HG03520 (cell line): ENCODE measurements at regions not wholly inside any gene's neighbourhood (a gene's known extent, or its start where the extent isn't known, plus 50 kb on each side); places are given as distances from the start of the nearest gene placed in this dataset.
"Not testable (repeated sequence)": the region's sequence is repeated elsewhere in the genome, so short reads cannot be mapped to it uniquely, and the experiment has no call there.

Experiments
- ATAC-seq: cut with Tn5 transposase; IDR thresholded peaks from one replicate; pipeline ENCODE4 v1.9.1; 2021; ENCODE audit warnings: mild to moderate bottlenecking, moderate library complexity; ENCODE audit not compliant: unreplicated experiment

GRCh38 chr3:124043023-124043422 lies 51.1 kb upstream of the ROPN1 start:
- no peak for ATAC-seq

- ATAC-seq = no peak
Measured at GRCh38 chr3:124044956-124045355, 53.0 kb upstream of the ROPN1 start.

- ATAC-seq = no peak
Measured at GRCh38 chr3:124048967-124049798, 57.3 kb upstream of the ROPN1 start.

- no peak for ATAC-seq
Measured at GRCh38 chr3:124051636-124052035, 59.7 kb upstream of the ROPN1 start.

GRCh38 chr3:124053871-124054270 lies 61.9 kb upstream of the ROPN1 start:
- no peak for ATAC-seq

- no peak for ATAC-seq
Measured at GRCh38 chr3:124056846-124057245, 64.9 kb upstream of the ROPN1 start.

GRCh38 chr3:124057420-124057819 lies 65.5 kb upstream of the ROPN1 start:
- ATAC-seq = no peak

- ATAC-seq = no peak
Measured at GRCh38 chr3:124059580-124059979, 67.7 kb upstream of the ROPN1 start.

- no peak for ATAC-seq
Measured at GRCh38 chr3:124063197-124063909, 71.4 kb upstream of the ROPN1 start.

GRCh38 chr3:124064050-124064449 lies 72.1 kb upstream of the ROPN1 start:
- ATAC-seq = no peak

- ATAC-seq = not testable (repeated sequence)
Measured at GRCh38 chr3:124066543-124066942, 74.6 kb upstream of the ROPN1 start.

- ATAC-seq = not testable (repeated sequence)
Measured at GRCh38 chr3:124069706-124070105, 77.8 kb upstream of the ROPN1 start.

- ATAC-seq = not testable (repeated sequence)
Measured at GRCh38 chr3:124075090-124075489, 83.2 kb upstream of the ROPN1 start.

GRCh38 chr3:124075753-124076152 lies 83.8 kb upstream of the ROPN1 start:
- ATAC-seq = no peak

- no peak for ATAC-seq
Measured at GRCh38 chr3:124076235-124076634, 84.3 kb upstream of the ROPN1 start.

- ATAC-seq = no peak
Measured at GRCh38 chr3:124078953-124079911, 87.3 kb upstream of the ROPN1 start.

- ATAC-seq = no peak
Measured at GRCh38 chr3:124079912-124080276, 88.0 kb upstream of the ROPN1 start.

GRCh38 chr3:124082343-124082742 lies 90.4 kb upstream of the ROPN1 start:
- no peak for ATAC-seq

GRCh38 chr3:124084022-124084881 lies 92.3 kb upstream of the ROPN1 start:
- ATAC-seq = no peak

- no peak for ATAC-seq
Measured at GRCh38 chr3:124088801-124089200, 96.9 kb upstream of the ROPN1 start.
